Gastrocnemius medialis (tissue), 4 donors: ENCODE measurements at regions not wholly inside any gene's neighbourhood (a gene's known extent, or its start where the extent isn't known, plus 50 kb on each side); places are given as distances from the start of the nearest gene placed in this dataset.

Experiments
- ATAC-seq, 2 donors: fragments of 150-250 bp; one replicate each; pipeline ENCODE4 v1.9.1; 2016
- DNase-seq, 2 donors: peaks; one replicate each; pipeline ENCODE4 v3.0.0-alpha.2; 2019
- H3K27ac ChIP-seq, 4 donors: fragments of 200-600 bp; sonication (generic); 1 replicate in 1 of 4; 2 replicates in 3 of 4; pipeline ENCODE4 v1.5.1; 2016 to 2018; ENCODE audit warnings: mild to moderate bottlenecking in 2 of 4, moderate library complexity in 1 of 4
- H3K27me3 ChIP-seq, 3 donors: fragments of 200-600 bp; sonication (generic) in 2 of 3; 1 replicate in 1 of 3; 2 replicates in 2 of 3; pipeline versions ENCODE4 v1.5.1 to v1.6.0; 2016 to 2019; ENCODE audit warnings: mild to moderate bottlenecking in 1 of 3, moderate library complexity in 1 of 3
- H3K36me3 ChIP-seq, 2 donors: fragments of 200-600 bp; sonication (generic) in 1 of 2; one replicate each; pipeline ENCODE4 v1.5.1; 2017 to 2018
- H3K4me1 ChIP-seq, 2 donors: fragments of 200-600 bp; sonication (generic) in 1 of 2; one replicate each; pipeline ENCODE4 v1.5.1; 2016 to 2017; ENCODE audit warnings: mild to moderate bottlenecking in 2 of 2
- H3K4me3 ChIP-seq, 4 donors: fragments of 200-600 bp; sonication (generic) in 3 of 4; 1 replicate in 1 of 4; 2 replicates in 3 of 4; pipeline ENCODE4 v1.5.1; 2016 to 2019; ENCODE audit warnings: mild to moderate bottlenecking in 2 of 4
- H3K9me3 ChIP-seq, 3 donors: fragments of 200-600 bp; sonication (generic) in 2 of 3; 1 replicate in 1 of 3; 2 replicates in 2 of 3; pipeline ENCODE4 v1.5.1; 2016 to 2019
- CTCF ChIP-seq, 5 experiments: fragments of 450-650 bp in 3 of 5; fragments of 200-600 bp in 2 of 5; sonication (generic) in 2 of 5; IDR thresholded peaks in 4 of 5; conservative IDR thresholded peaks in 1 of 5; 1 replicate in 4 of 5; 2 replicates in 1 of 5; pipeline ENCODE4 v1.5.1; 2016 to 2019; ENCODE audit warnings: antibody characterized with exemption in 5 of 5, mild to moderate bottlenecking in 3 of 5, moderate library complexity in 3 of 5
- POLR2A ChIP-seq, 2 donors: fragments of 450-650 bp; IDR thresholded peaks; one replicate each; pipeline ENCODE4 v1.6.1; 2017; ENCODE audit warnings: antibody characterized with exemption in 2 of 2, mild to moderate bottlenecking in 2 of 2, moderate library complexity in 2 of 2
- in situ Hi-C, 4 donors: fragments of 200-750 bp; cut with MboI; loops; one replicate each; pipeline versions ENCODE4 v1.15.0 to v1.8.0; 2017; ENCODE audit warnings: low sequenced_read_pairs in 4 of 4
- intact Hi-C: fragments of 100-400 bp; cut with DNase I; formaldehyde crosslinking; loops from one replicate; pipeline ENCODE4 v1.15.1; 2023; ENCODE audit warnings: low total_unique reads

- TF ChIP-seq POLR2A (IDR thresholded peaks at IDR 0.05) (no peak), CTCF (IDR thresholded peaks at IDR 0.05 in 4 of 5, conservative IDR thresholded peaks at IDR 0.05 in 1 of 5) (no peak)
- DNase-seq (no peak), ATAC-seq (no peak)
- Histone ChIP-seq H3K27ac (no peak overlapping the region), H3K27me3 (no peaks in the 10 kb centered on the region), H3K9me3 (no peaks in the 10 kb centered on the region), H3K4me3 (no peak overlapping the region), H3K4me1 (no peaks in the 10 kb centered on the region), H3K36me3 (no peaks in the 10 kb centered on the region)
- in situ Hi-C loops (no loop called here), intact Hi-C loops (no loop called here)
These were observed 117.8 kb downstream of the GGTLC2 start for GRCh38 chr22:22761963-22762772.

GRCh38 chr22:22763512-22763911 is 119.1 kb downstream of the GGTLC2 start:
- in situ Hi-C loops: no loop called here

GRCh38 chr22:22764085-22764484 is 119.7 kb downstream of the GGTLC2 start:
- Histone ChIP-seq H3K27ac (no peak overlapping the region), H3K9me3 (no peaks in the 10 kb centered on the region), H3K4me1 (no peaks in the 10 kb centered on the region), H3K36me3 (no peaks in the 10 kb centered on the region), H3K4me3 (no peak overlapping the region), H3K27me3 (peaks cover 0 to 3% (median 1%) of the 10 kb centered on the region in 3 donors)
- in situ Hi-C loops (no loop called here), intact Hi-C loops (loop anchor here (2.0 kb wide), 1 partner anchor 57 kb away; no protein-coding TSS in a partner anchor)
- DNase-seq: no peak
- TF ChIP-seq CTCF (IDR thresholded peaks at IDR 0.05 in 4 of 5, conservative IDR thresholded peaks at IDR 0.05 in 1 of 5): no peak
- TF ChIP-seq POLR2A (IDR thresholded peaks at IDR 0.05): no peak
- no peak for ATAC-seq

More at GRCh38 chr22:22763512-22763911, 119.1 kb downstream of the GGTLC2 start:
- DNase-seq (no peak), ATAC-seq (no peak)
- Histone ChIP-seq H3K4me1 (no peaks in the 10 kb centered on the region), H3K27me3 (no peaks in the 10 kb centered on the region), H3K36me3 (no peaks in the 10 kb centered on the region), H3K27ac (no peak overlapping the region), H3K4me3 (no peak overlapping the region), H3K9me3 (no peaks in the 10 kb centered on the region)
- intact Hi-C loops: no loop called here
- TF ChIP-seq CTCF (IDR thresholded peaks at IDR 0.05 in 4 of 5, conservative IDR thresholded peaks at IDR 0.05 in 1 of 5): no peak
- TF ChIP-seq POLR2A (IDR thresholded peaks at IDR 0.05): no peak

GRCh38 chr22:22767876-22768602 is 119.6 kb upstream of the IGLL5 start:
- H3K36me3 ChIP-seq: no peaks in the 10 kb centered on the region
- in situ Hi-C loops: no loop called here
- DNase-seq (no peak), ATAC-seq (no peak)
- H3K27ac ChIP-seq: no peak overlapping the region
- no peaks in the 10 kb centered on the region for H3K9me3 ChIP-seq
- H3K4me1 ChIP-seq: no peaks in the 10 kb centered on the region
- peaks cover 0 to 7% (median 3%) of the 10 kb centered on the region in 3 donors for H3K27me3 ChIP-seq
- intact Hi-C loops: no loop called here
- H3K4me3 ChIP-seq: no peak overlapping the region
- TF ChIP-seq POLR2A (IDR thresholded peaks at IDR 0.05) (no peak), CTCF (IDR thresholded peaks at IDR 0.05 in 4 of 5, conservative IDR thresholded peaks at IDR 0.05 in 1 of 5) (no peak)
